HG03432 (cell line): ENCODE measurements at regions not wholly inside any gene's neighbourhood (a gene's known extent, or its start where the extent isn't known, plus 50 kb on each side); places are given as distances from the start of the nearest gene placed in this dataset.
"Not testable (repeated sequence)": the region's sequence is repeated elsewhere in the genome, so short reads cannot be mapped to it uniquely, and the experiment has no call there.

Experiments
- ATAC-seq: cut with Tn5 transposase; IDR thresholded peaks from one replicate; pipeline ENCODE4 v1.9.1; 2021; ENCODE audit warnings: mild to moderate bottlenecking, moderate library complexity; ENCODE audit not compliant: unreplicated experiment

GRCh38 chr2:67895227-67895941 lies 167.4 kb downstream of the C1D start:
- ATAC-seq, result no peak

GRCh38 chr2:67896076-67896475 lies 166.7 kb downstream of the C1D start:
- ATAC-seq, result no peak

GRCh38 chr2:67896476-67896875 lies 166.3 kb downstream of the C1D start:
- no peak for ATAC-seq

- ATAC-seq, result no peak
These were observed 164.2 kb downstream of the C1D start for GRCh38 chr2:67898595-67898994.

GRCh38 chr2:67899187-67899586 lies 163.6 kb downstream of the C1D start:
- ATAC-seq, result no peak

- no peak for ATAC-seq
These were observed 162.0 kb downstream of the C1D start for GRCh38 chr2:67900826-67901225.

- no peak for ATAC-seq
These were observed 158.2 kb downstream of the C1D start for GRCh38 chr2:67904566-67904965.

- ATAC-seq, result no peak
These were observed 157.8 kb downstream of the C1D start for GRCh38 chr2:67904966-67905365.

- not testable (repeated sequence) for ATAC-seq
These were observed 156.3 kb downstream of the C1D start for GRCh38 chr2:67906547-67906946.

- ATAC-seq, result no peak
These were observed 145.3 kb downstream of the C1D start for GRCh38 chr2:67917332-67918054.

GRCh38 chr2:67918471-67918870 lies 144.3 kb downstream of the C1D start:
- no peak for ATAC-seq

- no peak for ATAC-seq
These were observed 143.3 kb downstream of the C1D start for GRCh38 chr2:67919490-67919889.

GRCh38 chr2:67922080-67922785 lies 140.6 kb downstream of the C1D start:
- no peak for ATAC-seq

- no peak for ATAC-seq
These were observed 139.1 kb downstream of the C1D start for GRCh38 chr2:67923696-67924095.

- ATAC-seq, result no peak
These were observed 135.3 kb downstream of the C1D start for GRCh38 chr2:67927501-67927900.

- ATAC-seq, result no peak
These were observed 132.6 kb downstream of the C1D start for GRCh38 chr2:67930156-67930555.

GRCh38 chr2:67936969-67937368 lies 125.8 kb downstream of the C1D start:
- ATAC-seq, result no peak

- ATAC-seq, result no peak
These were observed 124.8 kb downstream of the C1D start for GRCh38 chr2:67938053-67938452.

- ATAC-seq, result no peak
These were observed 117.7 kb downstream of the C1D start for GRCh38 chr2:67945056-67945455.

GRCh38 chr2:67945940-67946339 lies 116.9 kb downstream of the C1D start:
- ATAC-seq, result no peak

- no peak for ATAC-seq
These were observed 114.7 kb downstream of the C1D start for GRCh38 chr2:67948057-67948456.

- no peak for ATAC-seq
These were observed 114.3 kb downstream of the C1D start for GRCh38 chr2:67948506-67948905.
